Right lung (tissue), 2 donors: ENCODE measurements at regions not wholly inside any gene's neighbourhood (a gene's known extent, or its start where the extent isn't known, plus 50 kb on each side); places are given as distances from the start of the nearest gene placed in this dataset.
"Not testable (repeated sequence)": the region's sequence is repeated elsewhere in the genome, so short reads cannot be mapped to it uniquely, and the experiment has no call there.

ENCODE experiments used
- DNase-seq, 2 donors: peaks; one replicate each; pipeline ENCODE4 v3.0.0-alpha.2; 2013

DNA sequence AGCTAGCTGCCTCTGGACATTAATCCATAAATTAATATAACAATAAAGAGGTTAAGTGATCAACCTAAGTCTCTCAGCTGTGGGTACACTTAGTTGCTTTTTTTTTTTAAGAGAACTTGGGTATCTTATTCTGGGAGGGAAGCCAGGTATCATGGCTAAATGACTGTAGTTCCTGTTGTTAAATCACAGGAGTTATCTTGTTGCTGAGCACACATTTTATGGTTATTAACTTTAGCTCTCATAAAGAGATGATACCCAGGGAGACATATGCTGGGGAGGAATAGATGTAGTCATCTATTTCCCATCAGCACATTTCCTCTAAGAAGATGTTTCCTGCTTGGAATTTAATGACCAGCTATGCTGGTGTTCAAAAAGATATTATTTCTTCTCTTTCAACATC, 227.8 kb downstream of the PTGER3 start:
- DNase-seq = no peak

DNA sequence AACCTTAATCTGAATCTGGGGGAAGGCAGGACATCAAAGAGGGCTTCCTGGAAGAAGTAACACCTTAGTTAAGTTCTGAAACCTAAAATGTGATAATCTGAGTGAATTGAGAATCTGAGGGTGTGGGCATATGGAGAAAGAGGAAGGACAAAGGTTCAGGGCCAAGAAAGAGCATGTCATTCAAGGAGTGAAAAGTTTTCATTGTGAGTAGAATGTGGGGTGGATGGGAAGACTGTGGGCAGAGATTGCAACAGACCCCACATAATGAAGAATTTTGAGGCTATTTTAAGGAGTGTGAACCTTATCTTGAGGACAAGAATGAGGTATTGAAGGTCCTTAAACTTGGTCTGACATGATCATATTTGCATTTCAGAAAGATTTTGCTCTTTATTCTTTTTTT, 227.2 kb downstream of the PTGER3 start:
- no peak for DNase-seq

DNA sequence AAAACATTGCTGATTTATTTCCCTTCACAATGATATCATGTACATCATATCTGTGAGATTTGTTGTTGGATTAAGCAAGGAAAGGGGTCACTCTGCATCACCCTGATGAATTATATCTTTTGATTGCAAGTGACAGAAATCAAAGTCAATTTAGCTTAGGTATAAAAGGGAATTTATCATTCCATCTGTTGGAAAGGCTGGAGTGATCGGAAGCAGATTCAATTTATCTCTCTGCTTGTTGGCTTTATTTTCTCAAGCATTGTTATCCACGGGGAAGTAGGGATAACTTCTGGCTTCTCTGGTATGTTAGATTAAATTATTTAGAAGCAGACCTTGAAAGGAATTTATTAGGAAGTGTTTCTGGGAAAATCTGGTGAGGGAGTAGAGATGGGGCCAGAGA, 226.6 kb downstream of the PTGER3 start:
- DNase-seq = no peak

DNA sequence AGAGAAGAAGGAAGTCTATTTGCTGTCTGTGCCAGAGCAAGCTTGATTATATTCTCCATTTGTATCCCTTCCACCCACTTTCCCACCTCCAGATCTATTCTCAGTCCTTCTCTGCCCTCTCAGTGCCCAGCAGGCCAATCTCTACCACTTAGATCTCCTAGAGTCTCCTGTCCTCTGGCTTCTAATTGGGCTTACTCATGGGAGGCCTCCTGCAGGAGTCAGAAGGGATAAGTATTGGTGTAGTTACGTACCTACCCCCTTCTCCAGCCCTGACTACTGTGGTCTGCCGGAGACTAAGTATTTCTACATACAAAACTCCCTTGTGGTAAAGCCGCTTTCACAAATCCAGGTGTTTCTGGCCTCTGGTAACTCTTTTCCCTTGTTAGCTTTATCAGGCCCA, 221.2 kb downstream of the PTGER3 start:
- DNase-seq = no peak

DNA sequence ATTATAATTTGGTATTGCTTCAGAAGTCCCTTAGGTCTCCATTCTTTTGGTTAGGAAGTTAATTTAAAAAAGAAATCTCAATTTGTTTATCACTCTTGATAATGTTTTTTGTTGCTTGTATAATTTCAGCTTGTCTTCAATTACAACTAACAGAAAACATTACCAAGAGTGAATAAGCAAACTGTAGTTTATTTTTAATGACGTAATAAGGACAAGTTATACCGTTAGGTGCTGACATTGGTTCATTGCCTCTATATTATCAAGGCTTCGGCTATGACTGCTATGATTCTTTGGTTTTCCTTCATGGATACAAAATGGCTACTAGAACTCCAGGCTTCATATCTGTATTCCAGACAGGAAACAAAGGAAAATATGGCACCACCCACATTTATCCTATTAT, 220.6 kb downstream of the PTGER3 start:
- no peak for DNase-seq

DNA sequence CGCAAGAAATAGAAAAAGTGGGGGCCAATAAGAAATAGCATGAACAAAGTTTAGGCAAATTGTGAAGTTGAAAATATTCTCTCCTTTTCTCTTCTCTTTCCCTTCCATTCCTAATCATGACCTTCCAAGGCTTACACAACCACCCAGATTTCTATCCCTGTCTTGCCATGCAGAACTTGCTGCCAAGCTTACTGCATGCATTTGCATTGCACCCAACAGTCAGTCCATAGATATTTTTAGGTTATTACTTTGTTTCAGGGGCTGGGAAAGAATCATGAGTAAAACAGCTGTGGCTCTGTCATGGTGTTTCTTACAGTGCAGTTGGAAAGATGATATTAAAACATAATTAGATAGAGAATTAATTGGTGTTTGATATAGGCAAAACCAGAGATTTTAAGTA, 219.4 kb downstream of the PTGER3 start:
- no peak for DNase-seq

DNA sequence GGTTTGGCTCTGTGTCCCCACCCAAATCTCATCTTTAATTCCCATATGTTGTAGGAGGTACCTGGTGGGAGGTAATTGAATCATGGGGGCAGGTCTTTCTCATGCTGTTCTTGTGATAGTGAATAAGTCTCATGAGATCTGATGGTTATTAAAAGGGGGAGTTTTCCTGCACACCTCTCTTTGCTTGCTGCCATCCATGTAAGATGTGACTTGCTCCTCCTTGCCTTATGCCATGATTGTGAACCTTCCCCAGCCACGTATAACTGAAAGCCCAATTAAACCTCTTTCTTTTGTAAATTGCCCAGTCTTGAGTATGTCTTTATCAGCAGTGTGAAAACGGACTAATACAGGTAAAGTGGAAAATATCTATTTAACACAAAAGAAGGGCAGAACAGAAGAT, 213.3 kb downstream of the PTGER3 start:
- DNase-seq = not testable (repeated sequence)

DNA sequence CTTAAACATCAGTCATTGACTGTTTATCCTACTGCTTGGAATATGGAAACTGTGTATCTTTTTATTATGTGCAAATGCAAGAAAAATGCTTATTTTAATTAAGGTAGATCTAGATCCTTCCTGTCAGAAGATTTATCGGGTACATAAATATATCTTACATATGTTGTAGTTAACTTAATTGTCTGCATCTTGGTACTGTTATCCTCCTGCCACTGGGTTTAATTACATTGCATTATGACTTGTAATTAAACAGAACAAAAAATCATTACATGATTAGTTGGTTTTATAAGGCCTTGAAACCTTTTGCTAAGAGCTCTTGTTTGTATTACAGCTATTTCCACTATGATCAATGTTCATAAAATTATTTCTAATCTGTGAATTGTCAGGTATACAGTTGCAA, 211.2 kb downstream of the PTGER3 start:
- DNase-seq = no peak

DNA sequence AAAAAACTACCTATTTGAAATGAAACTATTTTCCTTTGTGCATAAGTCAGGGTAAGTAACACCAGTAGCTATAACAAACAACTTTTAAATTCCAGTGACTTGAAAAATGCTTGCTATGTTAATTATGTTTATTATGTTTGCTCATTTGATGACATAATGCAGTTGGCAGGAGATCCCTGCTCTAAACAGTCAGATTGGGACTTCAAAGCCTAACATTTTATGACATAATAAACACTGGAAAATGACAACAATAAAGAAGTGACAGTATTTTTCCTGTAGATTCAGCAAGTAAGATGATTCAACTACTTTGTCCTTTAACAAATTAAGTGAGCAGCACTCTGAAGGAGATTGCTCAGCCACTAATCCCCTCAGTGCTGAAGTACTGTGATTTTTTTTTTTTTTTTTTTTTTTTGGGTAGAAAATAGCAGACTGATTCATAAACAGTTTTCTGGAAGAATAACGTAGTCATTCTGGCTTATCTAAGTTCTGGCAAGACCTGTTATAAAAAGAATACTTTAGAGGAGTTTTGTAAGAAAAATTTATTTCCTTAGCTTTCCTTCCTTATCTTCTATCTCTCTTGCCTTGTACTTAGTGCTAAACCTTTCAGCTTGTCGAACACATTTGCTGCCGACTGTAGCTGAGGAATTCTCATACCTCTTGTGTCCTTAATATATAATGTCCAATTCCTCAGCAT, 207.2 kb downstream of the PTGER3 start:
- DNase-seq = no peak

DNA sequence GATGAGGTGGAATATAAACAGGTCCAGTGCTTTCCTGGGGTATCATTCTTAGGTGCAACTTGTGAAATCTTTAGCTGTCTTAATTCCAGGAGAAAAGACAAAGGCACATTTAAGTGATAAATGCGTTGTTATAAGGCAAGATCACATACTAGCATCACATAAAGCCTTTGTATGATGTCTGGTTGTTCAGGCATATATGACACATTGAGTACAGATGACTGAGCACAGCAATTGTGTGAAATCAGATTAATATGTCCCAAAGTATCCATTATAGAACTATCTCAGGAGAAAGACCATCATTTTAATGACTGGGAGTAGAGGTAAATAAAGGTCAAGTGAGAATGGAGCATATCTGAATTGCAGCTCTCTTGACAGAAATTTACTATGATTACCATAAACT, 205.1 kb downstream of the PTGER3 start:
- no peak for DNase-seq

DNA sequence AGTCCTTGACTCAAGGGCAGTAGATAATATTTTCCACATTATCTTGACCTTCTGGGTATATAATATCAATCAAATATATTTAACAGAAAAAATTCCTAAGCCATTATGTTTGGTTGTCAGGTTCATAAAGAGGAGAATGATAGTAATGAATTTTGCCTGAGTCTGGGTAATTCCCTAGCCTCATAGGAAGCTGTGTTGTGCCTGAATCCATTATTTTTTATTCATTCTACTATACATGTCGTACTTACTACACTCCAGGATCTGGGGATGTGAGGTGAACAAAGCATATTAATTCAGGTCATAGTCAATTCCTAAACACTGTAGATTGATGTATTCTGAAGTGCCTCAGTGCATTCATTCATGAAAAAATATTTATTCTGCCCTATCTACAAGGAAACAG, 204.2 kb downstream of the PTGER3 start:
- DNase-seq = no peak

DNA sequence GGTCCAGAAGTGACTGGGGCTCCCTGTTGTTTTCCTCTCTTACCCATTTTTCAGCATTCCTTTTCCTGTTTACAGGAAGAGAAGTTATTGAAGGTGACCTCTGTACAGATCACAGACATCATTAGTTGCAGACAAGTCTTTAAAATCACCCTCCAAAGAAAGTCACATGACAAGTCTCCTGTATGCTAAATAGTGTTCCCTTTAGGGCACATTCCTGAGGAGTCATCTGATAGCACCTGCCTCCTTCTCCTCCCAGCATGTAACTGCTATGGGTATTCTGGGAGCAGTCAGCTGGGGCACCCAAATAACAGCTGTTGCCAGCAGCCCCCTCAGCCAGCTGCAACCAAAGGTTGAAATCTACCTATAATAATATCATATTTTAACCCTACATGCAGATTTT, 200.6 kb downstream of the PTGER3 start:
- no peak for DNase-seq

DNA sequence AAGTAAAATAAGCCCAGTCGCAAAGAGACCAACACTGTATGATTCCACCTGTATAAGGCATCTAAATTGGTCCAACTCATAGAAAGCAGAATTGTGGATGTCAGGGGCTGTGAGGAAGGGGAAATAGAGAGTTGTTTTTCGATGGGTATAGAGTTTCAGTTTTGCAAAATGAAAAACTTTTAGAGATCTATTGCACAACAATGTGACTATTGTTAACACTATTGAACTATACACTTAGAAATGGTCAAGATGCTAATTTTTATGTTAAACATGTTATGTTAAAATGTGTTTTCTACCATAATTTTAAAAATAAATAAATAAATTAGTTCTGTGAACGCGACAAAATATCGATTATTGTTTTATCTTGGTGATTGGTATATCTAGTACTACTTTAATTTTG, 192.4 kb downstream of the PTGER3 start:
- DNase-seq = no peak

DNA sequence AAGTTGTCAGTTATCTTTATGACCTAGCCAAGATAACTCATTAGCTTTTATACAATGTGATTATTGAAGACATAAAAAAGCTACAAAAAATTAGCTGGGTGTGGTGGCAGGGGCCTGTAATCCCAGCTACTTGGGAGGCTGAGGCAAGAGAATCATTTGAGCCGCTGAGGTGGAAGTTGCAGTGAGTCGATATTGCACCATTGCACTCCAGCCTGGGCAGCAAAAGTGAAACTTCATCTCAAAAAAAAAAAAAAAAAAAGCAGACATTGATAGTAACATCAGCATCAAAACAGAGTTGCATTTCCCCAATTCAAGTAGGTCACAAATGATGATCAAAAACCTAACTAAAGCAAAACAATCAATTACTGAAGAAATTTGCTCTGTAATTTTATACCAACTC, 191.4 kb downstream of the PTGER3 start:
- DNase-seq = no peak

DNA sequence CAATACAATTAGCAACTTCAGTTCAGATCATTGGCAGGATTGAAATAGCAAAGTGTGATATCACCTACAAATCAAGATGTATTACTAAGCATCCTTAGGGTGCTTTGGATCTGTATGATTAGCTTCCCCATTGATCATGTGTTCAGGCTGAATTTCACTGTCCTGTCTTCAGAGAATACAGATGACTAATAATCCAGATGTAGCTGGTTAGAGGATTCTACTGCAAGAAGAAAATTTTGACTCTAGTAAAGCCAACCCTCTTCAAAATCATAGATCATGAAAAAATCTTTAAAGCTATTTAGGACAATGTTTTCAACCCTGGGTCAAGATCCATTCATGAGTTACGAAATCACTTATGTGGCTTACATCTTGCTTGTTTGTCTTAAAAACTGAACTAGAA, 184.4 kb downstream of the PTGER3 start:
- DNase-seq = no peak

DNA sequence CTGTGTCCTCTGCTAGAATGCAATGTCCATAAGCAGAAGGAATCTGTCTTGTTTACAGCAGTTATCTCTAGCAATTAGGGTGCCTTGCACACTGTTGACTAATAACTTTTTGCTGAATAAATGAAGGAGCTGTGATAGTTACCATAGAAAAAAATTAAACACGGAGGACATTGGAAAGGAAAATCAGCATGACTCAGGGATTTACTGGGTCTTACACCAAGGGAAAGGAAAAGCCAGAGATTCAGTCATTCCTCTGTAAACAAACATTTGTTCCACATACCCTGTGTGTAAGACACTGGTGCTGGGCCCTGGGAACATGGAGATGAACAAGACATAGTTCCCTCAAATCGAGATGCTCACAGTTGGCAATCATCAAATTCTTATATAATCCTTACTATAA, 183.3 kb downstream of the PTGER3 start:
- no peak for DNase-seq

DNA sequence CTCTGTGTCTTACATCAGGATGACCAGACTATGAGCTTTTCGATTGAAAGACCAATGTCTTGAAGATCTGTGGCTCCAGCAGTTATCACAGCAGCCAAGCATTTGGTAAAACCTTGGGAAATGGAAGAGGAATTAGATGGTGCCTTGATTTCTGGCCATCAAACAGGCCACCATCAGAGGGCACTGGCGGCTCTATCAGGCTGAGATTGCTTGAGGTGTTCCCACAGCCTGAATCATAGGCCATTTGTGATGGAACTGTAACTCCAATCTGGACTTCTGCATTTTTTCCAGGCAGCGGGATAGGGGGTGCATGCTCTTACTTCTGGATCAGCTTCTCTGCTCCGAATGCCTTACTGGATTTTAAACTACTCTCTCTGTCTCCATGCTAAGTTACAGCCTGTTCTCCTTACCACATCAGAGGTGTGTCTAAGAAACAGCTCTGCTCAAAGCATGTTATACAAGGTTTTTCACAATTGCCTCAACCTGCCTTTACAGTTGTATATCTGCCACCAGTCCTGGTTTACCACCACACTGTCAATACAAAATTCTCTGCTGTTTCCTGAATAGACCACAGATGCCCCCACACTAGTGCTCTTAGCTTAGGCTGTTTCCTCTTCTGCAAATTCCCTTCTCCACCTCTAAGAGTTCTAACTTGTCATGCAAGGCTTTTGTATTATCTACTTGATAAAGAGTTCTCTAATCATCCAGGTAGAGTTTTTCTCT, 180.9 kb downstream of the PTGER3 start:
- no peak for DNase-seq

DNA sequence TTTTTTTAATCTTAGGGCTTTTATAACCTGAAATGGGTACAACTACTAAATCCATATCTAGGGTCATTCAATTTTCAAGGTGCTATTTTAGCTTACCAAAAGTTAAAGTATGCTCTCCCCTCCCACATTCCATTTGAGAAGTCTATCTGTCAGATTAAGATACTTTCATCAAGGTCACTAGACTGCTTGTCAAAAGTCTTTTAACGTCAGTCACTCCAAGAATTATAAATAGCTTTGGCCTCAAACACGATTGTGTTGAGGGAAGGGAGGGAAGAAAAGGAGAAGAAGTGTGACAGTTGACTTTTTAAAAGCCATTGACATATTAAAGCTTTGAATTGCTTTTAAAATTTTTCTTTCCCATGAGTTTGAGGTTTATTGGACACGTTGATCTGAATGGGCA, 175.8 kb downstream of the PTGER3 start:
- no peak for DNase-seq

DNA sequence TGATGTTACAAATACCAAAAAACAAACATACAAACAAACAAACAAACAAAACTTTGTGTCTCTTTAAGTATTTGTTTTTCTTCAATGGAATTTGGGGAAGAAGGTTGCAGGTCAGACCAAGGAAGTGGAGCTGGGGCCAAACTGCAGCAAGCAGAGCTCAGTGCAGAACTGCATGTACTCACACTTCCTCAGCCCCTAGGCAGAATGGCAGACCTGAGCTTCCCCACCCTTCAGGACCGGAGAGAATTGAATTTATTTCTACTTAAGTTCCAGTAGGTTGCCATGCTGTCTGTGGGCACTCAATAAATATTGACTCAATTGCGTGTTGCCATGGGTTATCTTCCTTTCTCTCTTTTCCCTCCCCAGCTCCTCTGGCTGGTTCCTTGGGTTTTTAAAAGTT, 173.6 kb downstream of the PTGER3 start:
- DNase-seq = no peak

DNA sequence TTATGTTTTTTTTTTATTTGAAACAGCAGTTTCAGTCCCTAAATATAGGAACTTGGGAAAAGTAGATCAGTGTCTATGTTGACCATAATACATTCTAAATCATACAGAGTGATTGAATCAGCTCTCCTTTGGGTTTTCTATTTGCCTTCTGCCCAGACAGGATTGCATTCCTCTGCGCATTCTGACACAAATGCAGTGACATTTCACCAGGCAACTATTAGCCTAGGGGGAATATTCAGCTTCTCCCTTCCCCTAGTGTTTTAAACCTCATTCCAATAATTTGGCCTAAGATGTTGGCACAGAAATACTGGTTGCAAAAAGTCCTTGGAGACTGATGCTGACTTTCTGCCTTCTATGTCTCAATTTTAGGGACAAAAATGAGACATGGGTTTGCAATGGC, 172.8 kb downstream of the PTGER3 start:
- DNase-seq = no peak

DNA sequence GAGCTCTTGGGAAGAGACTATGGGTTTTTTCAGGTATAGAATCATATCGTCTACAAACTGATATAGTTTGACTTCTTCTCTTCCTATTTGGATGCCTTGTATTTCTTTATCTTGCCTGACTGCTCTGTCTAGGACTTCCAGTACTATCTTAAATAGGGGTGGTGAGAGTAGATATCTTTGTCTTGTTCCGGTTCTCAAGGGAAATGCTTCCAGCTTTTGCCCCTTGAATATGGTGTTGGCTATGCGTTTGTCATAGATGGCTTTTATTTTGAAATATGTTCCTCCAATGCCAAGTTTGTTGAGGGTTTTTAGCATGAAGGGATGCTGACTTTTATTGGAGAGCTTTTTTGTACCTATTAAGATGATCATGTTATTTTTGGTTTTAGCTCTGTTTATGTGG, 170.3 kb downstream of the PTGER3 start:
- no peak for DNase-seq

DNA sequence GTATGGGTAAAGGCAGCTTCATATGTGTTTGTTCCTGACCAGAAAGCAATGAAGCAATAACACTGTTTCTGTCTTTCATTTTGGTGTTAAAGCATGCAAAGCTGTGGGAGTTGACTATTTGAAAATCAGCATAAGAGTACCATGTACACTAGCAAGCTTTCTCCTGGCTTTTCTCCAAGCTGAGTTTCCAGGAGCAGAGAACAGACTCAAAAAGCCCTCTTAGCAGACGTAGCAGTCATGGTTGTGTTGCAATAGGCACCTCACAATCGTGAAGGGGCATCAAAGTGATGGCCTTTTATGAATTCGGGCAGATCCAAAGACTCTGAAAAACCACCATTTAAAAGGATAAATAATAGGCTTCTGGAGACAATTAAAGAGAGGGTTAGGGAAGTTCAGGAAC, 159.7 kb downstream of the PTGER3 start:
- peak; percentile 6 to 14 for DNase-seq

DNA sequence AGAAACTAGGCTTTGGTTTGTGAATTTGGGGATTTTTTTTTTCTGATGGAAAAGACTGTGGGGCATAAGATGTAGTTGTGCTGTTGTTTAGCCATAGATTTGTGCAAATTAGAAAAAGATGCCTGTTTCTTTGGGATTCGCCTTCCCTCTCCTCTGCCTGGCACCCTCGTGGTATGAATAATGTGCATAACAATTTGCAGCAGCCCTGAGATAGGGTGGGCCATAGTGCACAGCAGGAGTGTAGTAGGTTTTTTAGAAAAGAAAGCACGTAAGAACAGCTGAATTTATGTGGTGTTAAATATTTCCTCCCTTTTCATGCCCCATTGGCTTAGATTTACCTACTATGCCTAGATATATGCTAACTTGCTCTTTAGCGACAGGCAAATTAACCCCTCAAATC, 158.9 kb downstream of the PTGER3 start:
- DNase-seq = no peak

DNA sequence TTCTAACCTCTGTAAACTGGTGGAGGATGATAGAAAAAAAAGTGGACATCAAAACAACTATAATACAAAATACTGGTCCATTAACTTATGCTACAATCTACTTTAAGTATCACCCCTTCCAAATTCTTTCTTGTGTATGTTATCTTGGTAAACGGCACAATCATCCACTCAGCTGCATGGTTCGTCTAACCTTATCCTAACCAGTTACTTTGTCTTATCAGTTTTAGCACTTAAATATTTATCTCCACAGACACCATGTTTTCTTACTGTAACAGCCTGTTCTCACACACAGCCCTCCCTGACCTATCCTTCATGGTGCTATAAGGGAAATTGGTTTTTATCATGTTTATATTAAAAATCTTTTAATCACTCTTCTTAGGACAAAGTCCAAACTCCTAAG, 157.2 kb downstream of the PTGER3 start:
- no peak for DNase-seq
